ENCODE measurements at regions not wholly inside any gene's neighbourhood (a gene's known extent, or its start where the extent isn't known, plus 50 kb on each side); places are given as distances from the start of the nearest gene placed in this dataset.

DNA sequence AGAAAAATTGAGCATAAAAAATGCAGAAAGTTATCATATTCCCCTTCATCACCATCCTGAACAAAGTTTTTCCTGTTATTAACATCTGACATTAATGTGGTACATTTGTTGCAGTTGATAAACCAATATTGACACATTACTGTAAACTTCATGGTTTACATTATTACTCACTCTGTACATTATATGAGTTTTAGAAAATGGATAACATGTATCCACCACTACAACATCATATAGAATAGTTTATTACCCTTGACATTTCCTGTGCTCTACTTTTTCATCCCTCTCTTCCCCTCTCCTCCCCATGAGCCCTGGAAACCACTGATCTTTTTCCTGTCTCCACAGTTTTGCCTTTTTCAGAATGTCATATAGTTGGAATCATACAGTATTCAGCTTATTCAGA is 618.6 kb upstream of the TMEFF2 start:
- TF ChIP-seq SP2 (IDR thresholded peaks at IDR 0.05; ENCODE audit: low read length) = no peak
- TF ChIP-seq POLR2A (IDR thresholded peaks at IDR 0.05; ENCODE audit: control extremely low read depth in 1 of 2, low read depth in 2 of 2, low read length in 2 of 2) = no peak
- TF ChIP-seq, protein P1, sequence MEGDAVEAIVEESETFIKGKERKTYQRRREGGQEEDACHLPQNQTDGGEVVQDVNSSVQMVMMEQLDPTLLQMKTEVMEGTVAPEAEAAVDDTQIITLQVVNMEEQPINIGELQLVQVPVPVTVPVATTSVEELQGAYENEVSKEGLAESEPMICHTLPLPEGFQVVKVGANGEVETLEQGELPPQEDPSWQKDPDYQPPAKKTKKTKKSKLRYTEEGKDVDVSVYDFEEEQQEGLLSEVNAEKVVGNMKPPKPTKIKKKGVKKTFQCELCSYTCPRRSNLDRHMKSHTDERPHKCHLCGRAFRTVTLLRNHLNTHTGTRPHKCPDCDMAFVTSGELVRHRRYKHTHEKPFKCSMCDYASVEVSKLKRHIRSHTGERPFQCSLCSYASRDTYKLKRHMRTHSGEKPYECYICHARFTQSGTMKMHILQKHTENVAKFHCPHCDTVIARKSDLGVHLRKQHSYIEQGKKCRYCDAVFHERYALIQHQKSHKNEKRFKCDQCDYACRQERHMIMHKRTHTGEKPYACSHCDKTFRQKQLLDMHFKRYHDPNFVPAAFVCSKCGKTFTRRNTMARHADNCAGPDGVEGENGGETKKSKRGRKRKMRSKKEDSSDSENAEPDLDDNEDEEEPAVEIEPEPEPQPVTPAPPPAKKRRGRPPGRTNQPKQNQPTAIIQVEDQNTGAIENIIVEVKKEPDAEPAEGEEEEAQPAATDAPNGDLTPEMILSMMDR (IDR thresholded peaks at IDR 0.05; ENCODE audit: control extremely low read depth in 1 of 3, insufficient read depth in 1 of 3, low read depth in 1 of 3, low read length in 3 of 3) = no peak
- TF ChIP-seq JUN (IDR thresholded peaks at IDR 0.05; ENCODE audit: low read depth, low read length) = no peak
- no peak for TF ChIP-seq RAD21 (IDR thresholded peaks at IDR 0.05 in 1 of 2, conservative IDR thresholded peaks at IDR 0.05 in 1 of 2; ENCODE audit: low read depth in 2 of 2, low read length in 2 of 2)
- TF ChIP-seq, protein P2, sequence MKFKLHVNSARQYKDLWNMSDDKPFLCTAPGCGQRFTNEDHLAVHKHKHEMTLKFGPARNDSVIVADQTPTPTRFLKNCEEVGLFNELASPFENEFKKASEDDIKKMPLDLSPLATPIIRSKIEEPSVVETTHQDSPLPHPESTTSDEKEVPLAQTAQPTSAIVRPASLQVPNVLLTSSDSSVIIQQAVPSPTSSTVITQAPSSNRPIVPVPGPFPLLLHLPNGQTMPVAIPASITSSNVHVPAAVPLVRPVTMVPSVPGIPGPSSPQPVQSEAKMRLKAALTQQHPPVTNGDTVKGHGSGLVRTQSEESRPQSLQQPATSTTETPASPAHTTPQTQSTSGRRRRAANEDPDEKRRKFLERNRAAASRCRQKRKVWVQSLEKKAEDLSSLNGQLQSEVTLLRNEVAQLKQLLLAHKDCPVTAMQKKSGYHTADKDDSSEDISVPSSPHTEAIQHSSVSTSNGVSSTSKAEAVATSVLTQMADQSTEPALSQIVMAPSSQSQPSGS (IDR thresholded peaks at IDR 0.05; ENCODE audit: low read length) = no peak
- TF ChIP-seq JUND (IDR thresholded peaks at IDR 0.05; ENCODE audit: low read length) = no peak
- no peak for TF ChIP-seq HDAC6 (IDR thresholded peaks at IDR 0.05; ENCODE audit: low read depth, low read length)
- TF ChIP-seq, protein P3, sequence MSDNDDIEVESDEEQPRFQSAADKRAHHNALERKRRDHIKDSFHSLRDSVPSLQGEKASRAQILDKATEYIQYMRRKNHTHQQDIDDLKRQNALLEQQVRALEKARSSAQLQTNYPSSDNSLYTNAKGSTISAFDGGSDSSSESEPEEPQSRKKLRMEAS (IDR thresholded peaks at IDR 0.05) = no peak
- no peak for TF ChIP-seq SUZ12 (IDR thresholded peaks at IDR 0.05; ENCODE audit: low read length)
- no peak for TF ChIP-seq EP300 (IDR thresholded peaks at IDR 0.05; ENCODE audit: borderline replicate concordance in 1 of 2, low read depth in 2 of 2, low read length in 2 of 2)
